GM12878 (cell line): ENCODE measurements at regions not wholly inside any gene's neighbourhood (a gene's known extent, or its start where the extent isn't known, plus 50 kb on each side); places are given as distances from the start of the nearest gene placed in this dataset.
"Not testable (repeated sequence)": the region's sequence is repeated elsewhere in the genome, so short reads cannot be mapped to it uniquely, and the experiment has no call there.

Experiments used
- ATAC-seq: fragments of 200-7000 bp; cut with Tn5 transposase; 3 replicates; pipeline ENCODE4 v1.9.1; 2020; ENCODE audit warnings: mild to moderate bottlenecking, moderate library complexity
- BruUV-seq: library from RNA; stranded (reverse); fragments of 400-500 nt; replicated peaks from 2 replicates; lab custom pipeline; 2021; lab: Mats Ljungman, UMichigan
- CTCF ChIA-PET: fragments of 300-600 bp; sonication (Branson Sonifier 250); formaldehyde crosslinking; extraction: SDS; loops from one replicate; lab custom pipeline; 2021; ENCODE audit warnings: inconsistent platforms; lab: Yijun Ruan, JAX
- POLR2A ChIA-PET: fragments of 350-600 bp; formaldehyde crosslinking; extraction: SDS; loops from one replicate; lab custom pipeline; 2021; ENCODE audit warnings: inconsistent platforms; lab: Charles Lee
- RAD21 ChIA-PET: fragments of 300-600 bp; sonication (Branson Sonifier 250); formaldehyde crosslinking; loops from one replicate; lab custom pipeline; 2023; ENCODE audit warnings: antibody characterized with exemption; ENCODE audit not compliant: unreplicated experiment; lab: Charles Lee
- SMC1A ChIA-PET: fragments of 300-600 bp; sonication (Branson Sonifier 250); formaldehyde crosslinking; loops from one replicate; lab custom pipeline; 2023; ENCODE audit not compliant: unreplicated experiment, uncharacterized antibody; lab: Charles Lee
- DNase-seq: peaks from one replicate; pipeline ENCODE4 v3.0.0-alpha.2; 2011; ENCODE audit warnings: low read depth, low spot score
- FAIRE-seq: peaks from 3 replicates; lab custom pipeline; 2011; peaks lifted over from hg19 to GRCh38; lab: Jason Lieb, UNC
- H2AFZ ChIP-seq: 2 replicates; pipeline ENCODE4 v1.6.0; 2011; ENCODE audit warnings: low read depth, low read length, control low read depth; ENCODE audit not compliant: control insufficient read depth
- H3K27ac ChIP-seq: 2 replicates; pipeline ENCODE4 v1.5.1; 2011; ENCODE audit warnings: control low read depth; ENCODE audit not compliant: control insufficient read depth, insufficient read depth
- H3K27me3 ChIP-seq, 2 experiments: replicated peaks in 1 of 2; 2 replicates each; pipeline versions ENCODE4 v1.6.0 to v1.6.1; 2011; ENCODE audit warnings: low read length in 1 of 2; ENCODE audit not compliant: control insufficient read depth in 2 of 2, insufficient read depth in 2 of 2
- H3K36me3 ChIP-seq, 2 experiments: 2 replicates each; pipeline ENCODE4 v1.5.1; 2011; ENCODE audit warnings: low read length in 1 of 2; ENCODE audit not compliant: control insufficient read depth in 2 of 2, insufficient read depth in 2 of 2
- H3K4me1 ChIP-seq: 2 replicates; pipeline ENCODE4 v1.6.1; 2011; ENCODE audit warnings: mild to moderate bottlenecking, low read length, moderate library complexity, mixed read lengths; ENCODE audit not compliant: control insufficient read depth, insufficient read depth
- H3K4me2 ChIP-seq: 2 replicates; pipeline ENCODE4 v1.6.0; 2011; ENCODE audit warnings: control low read depth; ENCODE audit not compliant: control insufficient read depth, insufficient read depth
- H3K4me3 ChIP-seq: fragments of 200-600 bp; sonication (generic); 2 replicates; pipeline ENCODE4 v1.5.1; 2016
- H3K79me2 ChIP-seq: 2 replicates; pipeline ENCODE4 v1.6.0; 2011; ENCODE audit warnings: low read length; ENCODE audit not compliant: control insufficient read depth, insufficient read depth
- H3K9ac ChIP-seq: 2 replicates; pipeline ENCODE4 v1.8.0; 2011; ENCODE audit warnings: low read length, control low read depth, mixed read lengths; ENCODE audit not compliant: control insufficient read depth, insufficient read depth
- H3K9me3 ChIP-seq: replicated peaks from 3 replicates; pipeline ENCODE4 v1.5.1; 2011; ENCODE audit warnings: mild to moderate bottlenecking, low read length; ENCODE audit not compliant: control insufficient read depth, insufficient read depth
- H4K20me1 ChIP-seq: 2 replicates; pipeline ENCODE4 v1.6.0; 2011; ENCODE audit not compliant: control insufficient read depth, insufficient read depth
- IRF4 ChIP-seq: IDR thresholded peaks from 2 replicates; pipeline ENCODE4 v1.6.1; 2011; ENCODE audit warnings: low read depth, low read length
- NBN ChIP-seq: fragments of 450-650 bp; IDR thresholded peaks from 2 replicates; pipeline ENCODE4 v1.6.1; 2016
- SMAD1 ChIP-seq: fragments of 450-650 bp; IDR thresholded peaks from 2 replicates; pipeline ENCODE4 v1.6.1; 2018; ENCODE audit warnings: mild to moderate bottlenecking, low read depth; ENCODE audit not compliant: partially characterized antibody
- SRF ChIP-seq, 2 experiments: IDR thresholded peaks; 2 replicates each; pipeline ENCODE4 v1.6.1; 2011; ENCODE audit warnings: low read depth in 2 of 2, low read length in 2 of 2, mild to moderate bottlenecking in 1 of 2, moderate library complexity in 1 of 2
- TCF7 ChIP-seq: IDR thresholded peaks from 2 replicates; pipeline ENCODE4 v1.6.1; 2014; ENCODE audit warnings: antibody characterized with exemption, borderline replicate concordance
- WGBS: methylation state at CpG from one replicate; pipeline ENCODE4 v1.1.6; 2016; ENCODE audit warnings: low lambda C conversion rate; ENCODE audit not compliant: insufficient replicate concordance, insufficient coverage; ENCODE audit errors: missing lambda C conversion rate; 5-methylcytosine and 5-hydroxymethylcytosine counted together
- in situ Hi-C: fragments of 300-500 bp; cut with MboI; formaldehyde crosslinking; loops from 9 replicates; pipeline ENCODE4 v1.14.3; 2018; ENCODE audit warnings: mixed read lengths
- intact Hi-C: fragments of 100-400 bp; cut with micrococcal nuclease; formaldehyde crosslinking; loops from one replicate; pipeline ENCODE4 v1.14.2; 2022; ENCODE audit not compliant: unreplicated experiment

- RAD21 ChIA-PET: no interaction called here
- ATAC-seq (no peak), FAIRE-seq (no peak), DNase-seq (no peak)
- POLR2A ChIA-PET: no interaction called here
- no peaks in the 10 kb centered on the region for H4K20me1 ChIP-seq
- in situ Hi-C loops (no loop called here), intact Hi-C loops (no loop called here)
- H2AFZ ChIP-seq: no peak overlapping the region
- H3K36me3 ChIP-seq: no peaks in the 10 kb centered on the region
- no peak overlapping the region for H3K9ac ChIP-seq
- BruUV-seq: no TSS peak
- no peaks in the 10 kb centered on the region for H3K4me1 ChIP-seq
- no peak overlapping the region for H3K4me3 ChIP-seq
- no peaks in the 10 kb centered on the region for H3K79me2 ChIP-seq
- H3K27me3 ChIP-seq: no peaks in the 10 kb centered on the region
- no peaks in the 10 kb centered on the region; the same call in 1 of the 3 replicates for H3K9me3 ChIP-seq
- SMC1A ChIA-PET: interaction anchor here (1.9 kb wide), 1 partner anchor 23 kb away, joined by 4 read pairs; no protein-coding TSS in a partner anchor
- no peak overlapping the region for H3K27ac ChIP-seq
- no peak for TF ChIP-seq NBN
- no peak for TF ChIP-seq SMAD1
- TF ChIP-seq SRF (IDR thresholded peaks at IDR 0.05; ENCODE audit: low read depth in 2 of 2, low read length in 2 of 2): no peak
- TF ChIP-seq IRF4: no peak
- TF ChIP-seq TCF7: no peak
- no peak overlapping the region for H3K4me2 ChIP-seq
- WGBS: 26% methylated on average over 8 of the region's 8 CpGs
- CTCF ChIA-PET: no interaction called here
Measured at GRCh38 chr14:61145034-61145902, 135.9 kb downstream of the TMEM30B start.

GRCh38 chr14:61144117-61145033 lies 136.8 kb downstream of the TMEM30B start:
- SMC1A ChIA-PET, H3K4me3 ChIP-seq, H3K27ac ChIP-seq, H3K4me2 ChIP-seq, H3K4me1 ChIP-seq, FAIRE-seq, POLR2A ChIA-PET, CTCF ChIA-PET, H4K20me1 ChIP-seq, ATAC-seq, RAD21 ChIA-PET, DNase-seq, H3K79me2 ChIP-seq, H2AFZ ChIP-seq, H3K36me3 ChIP-seq, H3K9me3 ChIP-seq, intact Hi-C loops, H3K9ac ChIP-seq, BruUV-seq, H3K27me3 ChIP-seq, in situ Hi-C loops: not testable (repeated sequence)
- 13% methylated on average over 7 of the region's 7 CpGs for WGBS
